Neural progenitor cell (in vitro differentiated cells): ENCODE measurements at regions not wholly inside any gene's neighbourhood (a gene's known extent, or its start where the extent isn't known, plus 50 kb on each side); places are given as distances from the start of the nearest gene placed in this dataset.

Experiments
- DNase-seq: peaks from one replicate; pipeline ENCODE4 v3.0.0-alpha.2; 2016; ENCODE audit warnings: low spot score
- H2AFZ ChIP-seq: fragments of 200-600 bp; sonication (generic); replicated peaks from 2 replicates; pipeline ENCODE4 v1.6.1; 2016; ENCODE audit warnings: antibody characterized with exemption
- H3F3A ChIP-seq: fragments of 200-600 bp; sonication (generic); 2 replicates; pipeline ENCODE4 v1.6.1; 2016; ENCODE audit warnings: antibody characterized with exemption, low read depth
- H3K27ac ChIP-seq: fragments of 200-600 bp; sonication (generic); 2 replicates; pipeline ENCODE4 v1.5.1; 2016; ENCODE audit warnings: mild to moderate bottlenecking
- H3K27me3 ChIP-seq: fragments of 200-600 bp; sonication (generic); 2 replicates; pipeline ENCODE4 v1.6.1; 2016; ENCODE audit warnings: mild to moderate bottlenecking, moderate library complexity
- H3K36me3 ChIP-seq: fragments of 200-600 bp; sonication (generic); 2 replicates; pipeline ENCODE4 v1.5.1; 2016
- H3K4me1 ChIP-seq: fragments of 200-600 bp; sonication (generic); 2 replicates; pipeline ENCODE4 v1.6.1; 2016; ENCODE audit warnings: mixed run types
- H3K4me2 ChIP-seq: fragments of 200-600 bp; sonication (generic); 2 replicates; pipeline ENCODE4 v1.6.1; 2016
- H3K4me3 ChIP-seq: fragments of 200-600 bp; sonication (generic); 2 replicates; pipeline ENCODE4 v1.5.1; 2016
- H3K79me2 ChIP-seq: fragments of 200-600 bp; sonication (generic); 2 replicates; pipeline ENCODE4 v1.6.1; 2016; ENCODE audit warnings: low read depth
- H3K9ac ChIP-seq: fragments of 200-600 bp; sonication (generic); 2 replicates; pipeline ENCODE4 v1.6.1; 2016
- H3K9me3 ChIP-seq: fragments of 200-600 bp; sonication (generic); 2 replicates; pipeline ENCODE4 v1.5.1; 2016; ENCODE audit warnings: low read depth
- H4K20me1 ChIP-seq: fragments of 200-600 bp; sonication (generic); 2 replicates; pipeline ENCODE4 v1.6.1; 2016; ENCODE audit warnings: low read depth
- H3K27ac Mint-ChIP-seq: 3 replicates; pipeline ENCODE4 v1.8.0; 2021; ENCODE audit warnings: mixed read lengths
- H3K27me3 Mint-ChIP-seq: 2 replicates; pipeline ENCODE4 v1.8.0; 2022; ENCODE audit warnings: low read depth, mild to moderate bottlenecking, inconsistent platforms, moderate library complexity, mixed read lengths; ENCODE audit not compliant: insufficient read depth
- H3K36me3 Mint-ChIP-seq: 3 replicates; pipeline ENCODE4 v1.8.0; 2021; ENCODE audit warnings: mixed read lengths
- H3K4me1 Mint-ChIP-seq: 3 replicates; pipeline ENCODE4 v1.8.0; 2021; ENCODE audit warnings: mixed read lengths
- H3K4me3 Mint-ChIP-seq: 3 replicates; pipeline ENCODE4 v1.8.0; 2021; ENCODE audit warnings: mild to moderate bottlenecking, moderate library complexity, mixed read lengths
- H3K9me3 Mint-ChIP-seq: 3 replicates; pipeline ENCODE4 v1.8.0; 2020; ENCODE audit warnings: mixed read lengths
- EZH2 ChIP-seq: fragments of 200-600 bp; sonication (generic); IDR thresholded peaks from 2 replicates; pipeline ENCODE4 v1.6.1; 2017; ENCODE audit warnings: antibody characterized with exemption, mild to moderate bottlenecking, moderate library complexity
- EZH2phosphoT487 ChIP-seq: fragments of 200-600 bp; sonication (generic); IDR thresholded peaks from 2 replicates; pipeline ENCODE4 v1.6.1; 2017; ENCODE audit warnings: antibody characterized with exemption
- TF ChIP-seq, protein P1 (sequence below): fragments of 200-600 bp; sonication (generic); IDR thresholded peaks from 2 replicates; pipeline ENCODE4 v1.5.1; 2017; ENCODE audit warnings: antibody characterized with exemption, mild to moderate bottlenecking

DNA sequence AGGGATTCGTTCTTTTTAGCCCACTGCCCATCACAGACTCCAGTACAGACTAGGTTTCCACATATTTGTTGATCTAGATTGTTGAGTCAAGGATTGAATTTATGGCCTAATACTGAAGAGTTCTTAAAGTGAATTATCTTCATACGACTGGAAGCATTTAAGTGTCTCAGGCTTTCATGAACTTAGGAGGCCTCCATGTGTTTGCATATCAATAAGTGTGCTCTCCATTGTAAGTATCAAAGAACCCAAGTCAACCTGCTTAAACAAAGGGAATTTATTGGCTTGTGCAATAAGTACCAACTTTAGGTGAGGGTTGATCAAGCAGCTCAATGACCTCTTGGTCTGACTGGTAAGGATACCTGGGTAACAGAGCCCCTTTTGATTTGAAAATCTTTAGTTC, 382.1 kb downstream of the PDCD6IP start:
- peaks cover 13% of the 10 kb centered on the region for H3K4me1 Mint-ChIP-seq
- TF ChIP-seq EZH2phosphoT487 (no peak), EZH2 (no peak)
- TF ChIP-seq, protein P1, sequence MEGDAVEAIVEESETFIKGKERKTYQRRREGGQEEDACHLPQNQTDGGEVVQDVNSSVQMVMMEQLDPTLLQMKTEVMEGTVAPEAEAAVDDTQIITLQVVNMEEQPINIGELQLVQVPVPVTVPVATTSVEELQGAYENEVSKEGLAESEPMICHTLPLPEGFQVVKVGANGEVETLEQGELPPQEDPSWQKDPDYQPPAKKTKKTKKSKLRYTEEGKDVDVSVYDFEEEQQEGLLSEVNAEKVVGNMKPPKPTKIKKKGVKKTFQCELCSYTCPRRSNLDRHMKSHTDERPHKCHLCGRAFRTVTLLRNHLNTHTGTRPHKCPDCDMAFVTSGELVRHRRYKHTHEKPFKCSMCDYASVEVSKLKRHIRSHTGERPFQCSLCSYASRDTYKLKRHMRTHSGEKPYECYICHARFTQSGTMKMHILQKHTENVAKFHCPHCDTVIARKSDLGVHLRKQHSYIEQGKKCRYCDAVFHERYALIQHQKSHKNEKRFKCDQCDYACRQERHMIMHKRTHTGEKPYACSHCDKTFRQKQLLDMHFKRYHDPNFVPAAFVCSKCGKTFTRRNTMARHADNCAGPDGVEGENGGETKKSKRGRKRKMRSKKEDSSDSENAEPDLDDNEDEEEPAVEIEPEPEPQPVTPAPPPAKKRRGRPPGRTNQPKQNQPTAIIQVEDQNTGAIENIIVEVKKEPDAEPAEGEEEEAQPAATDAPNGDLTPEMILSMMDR = no peak
- DNase-seq = no peak
- Histone ChIP-seq H3K9me3 (no peaks in the 10 kb centered on the region), H3F3A (no peaks in the 10 kb centered on the region), H3K27ac (no peak overlapping the region), H3K79me2 (no peaks in the 10 kb centered on the region), H4K20me1 (no peaks in the 10 kb centered on the region), H3K4me3 (no peak overlapping the region), H3K9ac (no peak overlapping the region), H2AFZ (no peak overlapping the region), H3K27me3 (no peaks in the 10 kb centered on the region), H3K36me3 (no peaks in the 10 kb centered on the region), H3K4me1 (no peaks in the 10 kb centered on the region), H3K4me2 (no peak overlapping the region)
- no peaks in the 10 kb centered on the region for H3K36me3 Mint-ChIP-seq
- no peak overlapping the region for H3K4me3 Mint-ChIP-seq
- peaks cover 13% of the 10 kb centered on the region for H3K27me3 Mint-ChIP-seq
- H3K27ac Mint-ChIP-seq = no peak overlapping the region
- no peaks in the 10 kb centered on the region for H3K9me3 Mint-ChIP-seq

DNA sequence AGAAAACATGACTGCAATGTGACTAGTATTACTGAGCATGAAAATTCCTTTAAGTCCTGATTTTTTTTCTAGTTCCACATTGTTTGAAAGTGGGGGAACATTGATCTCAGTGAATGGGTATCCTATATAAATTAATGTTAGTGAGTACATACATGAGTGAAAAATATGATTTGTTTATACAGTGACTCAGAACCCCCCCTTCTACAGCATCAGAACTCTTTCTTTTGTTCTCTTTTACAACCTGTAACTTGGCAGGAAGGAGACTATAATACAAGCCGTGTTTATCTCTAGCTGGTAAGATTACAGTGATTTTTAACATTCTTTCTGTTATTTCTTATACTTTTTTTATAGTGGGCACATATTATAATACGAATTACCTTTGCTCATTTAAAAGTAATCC, 384.7 kb downstream of the PDCD6IP start:
- no peaks in the 10 kb centered on the region for H3F3A ChIP-seq

DNA sequence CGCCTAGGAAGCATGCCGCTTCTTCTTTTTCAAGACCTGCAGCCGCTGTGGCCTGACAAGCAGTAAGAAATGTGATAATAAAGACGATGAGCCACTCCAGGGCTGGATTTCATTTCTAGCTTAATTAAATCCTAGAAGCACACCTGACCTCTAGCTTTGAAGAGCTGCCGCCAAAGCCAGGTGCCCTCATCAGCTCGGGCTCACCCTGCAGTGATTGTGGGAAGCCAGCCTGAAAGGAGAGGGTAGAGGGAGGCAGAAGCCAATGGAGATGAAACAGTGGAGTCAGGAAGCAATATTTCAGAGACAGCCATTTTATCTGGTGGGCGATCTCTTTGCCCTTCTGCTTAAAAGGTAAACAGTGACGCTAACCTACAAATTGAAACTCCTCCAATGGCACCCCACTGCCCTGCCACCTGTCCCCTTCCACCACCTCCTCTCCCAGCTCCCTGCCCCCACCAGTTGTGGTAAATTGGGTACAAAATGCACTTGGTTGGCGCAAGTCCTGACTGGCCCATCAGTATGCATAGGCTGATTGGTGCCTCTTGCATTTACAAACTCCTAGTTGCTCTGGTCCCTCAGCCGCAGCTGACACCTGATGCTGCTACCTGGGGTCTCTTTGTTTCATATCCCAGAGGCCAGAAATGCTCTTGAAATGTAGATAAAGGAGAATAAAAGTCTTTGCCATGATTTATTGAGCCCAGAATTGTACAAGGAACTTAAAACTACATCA, 385.3 kb downstream of the PDCD6IP start:
- no peak for DNase-seq
- H3K36me3 Mint-ChIP-seq = no peaks in the 10 kb centered on the region
- TF ChIP-seq, protein P1 = no peak
- no peak for TF ChIP-seq EZH2
- TF ChIP-seq EZH2phosphoT487 = no peak
- Histone ChIP-seq H2AFZ (no peak overlapping the region), H3K27me3 (no peaks in the 10 kb centered on the region), H3K79me2 (no peaks in the 10 kb centered on the region), H3K4me1 (no peaks in the 10 kb centered on the region), H3K9me3 (no peaks in the 10 kb centered on the region), H3K36me3 (no peaks in the 10 kb centered on the region), H3K9ac (no peak overlapping the region), H3F3A (no peaks in the 10 kb centered on the region), H3K27ac (no peak overlapping the region), H3K4me2 (no peak overlapping the region), H3K4me3 (no peak overlapping the region), H4K20me1 (no peaks in the 10 kb centered on the region)
- H3K4me3 Mint-ChIP-seq = no peak overlapping the region
- H3K27me3 Mint-ChIP-seq = peaks cover 10% of the 10 kb centered on the region
- peaks cover 13% of the 10 kb centered on the region for H3K4me1 Mint-ChIP-seq
- H3K9me3 Mint-ChIP-seq = no peaks in the 10 kb centered on the region
- H3K27ac Mint-ChIP-seq = no peak overlapping the region

More for the DNA sequence above, 384.7 kb downstream of the PDCD6IP start:
- Mint-ChIP-seq H3K4me3 (no peak overlapping the region), H3K36me3 (no peaks in the 10 kb centered on the region), H3K4me1 (peaks cover 13% of the 10 kb centered on the region), H3K9me3 (no peaks in the 10 kb centered on the region), H3K27ac (no peak overlapping the region), H3K27me3 (peaks cover 13% of the 10 kb centered on the region)
- H3K4me1 ChIP-seq = no peaks in the 10 kb centered on the region
- H4K20me1 ChIP-seq = no peaks in the 10 kb centered on the region
- no peaks in the 10 kb centered on the region for H3K79me2 ChIP-seq
- no peak overlapping the region for H2AFZ ChIP-seq
- TF ChIP-seq, protein P1 = no peak
- TF ChIP-seq EZH2phosphoT487 (no peak), EZH2 (no peak)
- H3K36me3 ChIP-seq = no peaks in the 10 kb centered on the region
- H3K9me3 ChIP-seq = no peaks in the 10 kb centered on the region
- DNase-seq = no peak
- H3K4me2 ChIP-seq = no peak overlapping the region
- no peak overlapping the region for H3K4me3 ChIP-seq
- H3K9ac ChIP-seq = no peak overlapping the region
- no peak overlapping the region for H3K27ac ChIP-seq
- no peaks in the 10 kb centered on the region for H3K27me3 ChIP-seq
